HCT116 (cell line): ENCODE measurements at regions not wholly inside any gene's neighbourhood (a gene's known extent, or its start where the extent isn't known, plus 50 kb on each side); places are given as distances from the start of the nearest gene placed in this dataset.

Experiments
- ATAC-seq: fragments of 200-7000 bp; cut with Tn5 transposase; 2 replicates; pipeline ENCODE4 v1.9.1; 2020; ENCODE audit warnings: mild to moderate bottlenecking, moderate library complexity
- BruUV-seq: library from RNA; stranded (reverse); fragments of 400-500 nt; replicated peaks from 2 replicates; lab custom pipeline; 2021; lab: Mats Ljungman, UMichigan
- CTCF ChIA-PET: fragments of 300-600 bp; sonication (Branson Sonifier 250); formaldehyde crosslinking; loops from one replicate; lab custom pipeline; 2021; ENCODE audit warnings: antibody characterized with exemption; lab: Charles Lee
- POLR2A ChIA-PET: fragments of 300-600, 350-600 bp; sonication (Branson Sonifier 250); formaldehyde crosslinking; loops from one replicate; lab custom pipeline; 2021; ENCODE audit warnings: antibody characterized with exemption; lab: Charles Lee
- RAD21 ChIA-PET, 2 experiments: fragments of 300-600 bp; sonication (Branson Sonifier 250); formaldehyde crosslinking; loops; one replicate each; lab custom pipeline; 2023; ENCODE audit warnings: low total read pairs in 2 of 2; ENCODE audit not compliant: uncharacterized antibody in 2 of 2, unreplicated experiment in 2 of 2, low non-redundant PET in 1 of 2; lab: Charles Lee
- DNase-seq: peaks from one replicate; pipeline ENCODE4 v3.0.0-alpha.2; 2010; ENCODE audit warnings: low read depth, low spot score
- H2AFZ ChIP-seq: fragments of 200-600 bp; shearing (Covaris generic), sonication (generic); 2 replicates; pipeline ENCODE4 v1.6.1; 2017; ENCODE audit warnings: low read depth, mixed run types, mixed read lengths, antibody characterized with exemption, low read length; ENCODE audit not compliant: poor library complexity, severe bottlenecking
- H3K27ac ChIP-seq: 2 replicates; pipeline ENCODE4 v1.5.1; 2012; ENCODE audit warnings: low read depth, low read length
- H3K27me3 ChIP-seq: fragments of 200-600 bp; sonication (generic); 2 replicates; pipeline ENCODE4 v1.6.1; 2016; ENCODE audit warnings: mixed run types, low read length, mixed read lengths; ENCODE audit not compliant: insufficient read depth
- H3K36me3 ChIP-seq, 2 experiments: fragments of 200-500 bp in 1 of 2; fragments of 200-600 bp in 1 of 2; sonication (Bioruptor generic) in 1 of 2; sonication (generic) in 1 of 2; 2 replicates each; pipeline versions ENCODE4 v1.5.1 to v1.6.1; 2014 to 2016; ENCODE audit warnings: low read length in 2 of 2, inconsistent platforms in 1 of 2, mixed read lengths in 1 of 2, mixed run types in 1 of 2; ENCODE audit not compliant: insufficient read depth in 2 of 2, control insufficient read depth in 1 of 2
- H3K4me1 ChIP-seq, 2 experiments: fragments of 200-600 bp in 1 of 2; sonication (generic) in 1 of 2; 2 replicates each; pipeline versions ENCODE4 v1.5.1 to v1.6.1; 2012 to 2017; ENCODE audit warnings: low read length in 2 of 2, inconsistent platforms in 1 of 2, mild to moderate bottlenecking in 1 of 2, mixed read lengths in 1 of 2, mixed run types in 1 of 2, moderate library complexity in 1 of 2; ENCODE audit not compliant: insufficient read depth in 2 of 2, control insufficient read depth in 1 of 2
- H3K4me2 ChIP-seq: fragments of 200-600 bp; sonication (generic); 2 replicates; pipeline ENCODE4 v1.6.1; 2017; ENCODE audit warnings: mixed run types, low read length, mixed read lengths
- H3K4me3 ChIP-seq, 2 experiments: fragments of 200-600 bp in 1 of 2; sonication (generic) in 1 of 2; replicated peaks in 1 of 2; 2 replicates each; pipeline ENCODE4 v1.5.1; 2011 to 2016; ENCODE audit warnings: low read length in 2 of 2, control low read depth in 1 of 2, low read depth in 1 of 2, mild to moderate bottlenecking in 1 of 2, mixed read lengths in 1 of 2, mixed run types in 1 of 2
- H3K79me2 ChIP-seq: fragments of 200-600 bp; sonication (generic); 2 replicates; pipeline ENCODE4 v1.6.1; 2017; ENCODE audit warnings: mild to moderate bottlenecking, mixed run types, low read length, moderate library complexity, mixed read lengths; ENCODE audit not compliant: insufficient read depth
- H3K9ac ChIP-seq: fragments of 200-600 bp; sonication (generic); 2 replicates; pipeline ENCODE4 v1.6.1; 2016; ENCODE audit warnings: low read length, mixed read lengths
- H3K9me2 ChIP-seq: fragments of 200-600 bp; sonication (generic), shearing (Covaris generic); 2 replicates; pipeline ENCODE4 v1.6.1; 2017; ENCODE audit warnings: mixed run types, mild to moderate bottlenecking, moderate library complexity; ENCODE audit not compliant: insufficient read depth
- H3K9me3 ChIP-seq, 2 experiments: fragments of 200-500 bp in 1 of 2; fragments of 200-600 bp in 1 of 2; sonication (Bioruptor generic) in 1 of 2; sonication (generic) in 1 of 2; 2 replicates each; pipeline ENCODE4 v1.6.1; 2014 to 2017; ENCODE audit warnings: low read length in 2 of 2, mixed read lengths in 2 of 2, inconsistent platforms in 1 of 2, low read depth in 1 of 2, mild to moderate bottlenecking in 1 of 2, mixed run types in 1 of 2, moderate library complexity in 1 of 2; ENCODE audit not compliant: control insufficient read depth in 1 of 2, insufficient read depth in 1 of 2
- H4K20me1 ChIP-seq: fragments of 200-600 bp; sonication (generic), shearing (Covaris generic); 2 replicates; pipeline ENCODE4 v1.6.1; 2017; ENCODE audit warnings: mixed run types, mild to moderate bottlenecking, moderate library complexity; ENCODE audit not compliant: insufficient read depth
- SIN3A ChIP-seq: IDR thresholded peaks from 2 replicates; pipeline ENCODE4 v1.6.1; 2012; ENCODE audit warnings: low read depth
- ZNF274 ChIP-seq: fragments of 200-500 bp; sonication (Bioruptor generic); IDR thresholded peaks from 2 replicates; pipeline ENCODE4 v1.6.1; 2014; ENCODE audit warnings: mild to moderate bottlenecking, low read depth, low read length, inconsistent platforms
- intact Hi-C: fragments of 100-400 bp; cut with micrococcal nuclease; formaldehyde crosslinking; loops from 2 replicates; pipeline ENCODE4 v1.10.0; 2022
- TF ChIP-seq, protein P1 (sequence below): IDR thresholded peaks from 2 replicates; pipeline ENCODE4 v1.6.1; 2012; ENCODE audit warnings: low read depth
- TF ChIP-seq, protein P2 (sequence below): IDR thresholded peaks from 2 replicates; pipeline ENCODE4 v1.6.1; 2011; ENCODE audit warnings: mild to moderate bottlenecking, low read length, moderate library complexity; ENCODE audit not compliant: insufficient replicate concordance; ENCODE audit errors: extremely low read depth

DNA sequence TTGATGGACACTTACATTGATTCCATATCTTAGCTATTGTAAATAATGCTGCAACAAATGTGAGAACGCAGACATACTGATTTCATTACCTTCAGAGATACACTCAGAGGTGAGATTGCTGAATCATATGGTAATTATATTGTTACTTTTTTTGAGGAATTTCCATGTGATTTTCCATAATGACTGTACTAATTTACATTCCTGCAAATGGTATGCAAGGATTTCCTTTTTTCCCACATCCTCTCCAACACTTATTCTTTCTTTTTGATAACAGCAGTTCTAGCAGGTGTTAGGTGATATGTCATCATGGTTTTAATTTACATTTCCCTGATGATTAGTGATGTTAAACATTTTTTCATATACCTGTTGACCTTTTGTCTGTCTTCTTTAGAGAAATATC, 207.7 kb downstream of the C11orf87 start:
- DNase-seq = no peak

More for the DNA sequence above, 207.7 kb downstream of the C11orf87 start:
- no peak for ATAC-seq
- RAD21 ChIA-PET = no interaction called here
- H3K4me2 ChIP-seq = no peak overlapping the region
- H3K79me2 ChIP-seq = no peaks in the 10 kb centered on the region
- H3K36me3 ChIP-seq = no peaks in the 10 kb centered on the region
- no peaks in the 10 kb centered on the region for H3K4me1 ChIP-seq
- no peak overlapping the region for H3K9ac ChIP-seq
- CTCF ChIA-PET = no interaction called here
- no peaks in the 10 kb centered on the region for H3K27me3 ChIP-seq
- no peaks in the 10 kb centered on the region for H3K9me3 ChIP-seq
- no peak overlapping the region for H3K27ac ChIP-seq
- TF ChIP-seq, protein P1, sequence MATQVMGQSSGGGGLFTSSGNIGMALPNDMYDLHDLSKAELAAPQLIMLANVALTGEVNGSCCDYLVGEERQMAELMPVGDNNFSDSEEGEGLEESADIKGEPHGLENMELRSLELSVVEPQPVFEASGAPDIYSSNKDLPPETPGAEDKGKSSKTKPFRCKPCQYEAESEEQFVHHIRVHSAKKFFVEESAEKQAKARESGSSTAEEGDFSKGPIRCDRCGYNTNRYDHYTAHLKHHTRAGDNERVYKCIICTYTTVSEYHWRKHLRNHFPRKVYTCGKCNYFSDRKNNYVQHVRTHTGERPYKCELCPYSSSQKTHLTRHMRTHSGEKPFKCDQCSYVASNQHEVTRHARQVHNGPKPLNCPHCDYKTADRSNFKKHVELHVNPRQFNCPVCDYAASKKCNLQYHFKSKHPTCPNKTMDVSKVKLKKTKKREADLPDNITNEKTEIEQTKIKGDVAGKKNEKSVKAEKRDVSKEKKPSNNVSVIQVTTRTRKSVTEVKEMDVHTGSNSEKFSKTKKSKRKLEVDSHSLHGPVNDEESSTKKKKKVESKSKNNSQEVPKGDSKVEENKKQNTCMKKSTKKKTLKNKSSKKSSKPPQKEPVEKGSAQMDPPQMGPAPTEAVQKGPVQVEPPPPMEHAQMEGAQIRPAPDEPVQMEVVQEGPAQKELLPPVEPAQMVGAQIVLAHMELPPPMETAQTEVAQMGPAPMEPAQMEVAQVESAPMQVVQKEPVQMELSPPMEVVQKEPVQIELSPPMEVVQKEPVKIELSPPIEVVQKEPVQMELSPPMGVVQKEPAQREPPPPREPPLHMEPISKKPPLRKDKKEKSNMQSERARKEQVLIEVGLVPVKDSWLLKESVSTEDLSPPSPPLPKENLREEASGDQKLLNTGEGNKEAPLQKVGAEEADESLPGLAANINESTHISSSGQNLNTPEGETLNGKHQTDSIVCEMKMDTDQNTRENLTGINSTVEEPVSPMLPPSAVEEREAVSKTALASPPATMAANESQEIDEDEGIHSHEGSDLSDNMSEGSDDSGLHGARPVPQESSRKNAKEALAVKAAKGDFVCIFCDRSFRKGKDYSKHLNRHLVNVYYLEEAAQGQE = no peak
- TF ChIP-seq ZNF274 (no peak), SIN3A (no peak)
- TF ChIP-seq, protein P2, sequence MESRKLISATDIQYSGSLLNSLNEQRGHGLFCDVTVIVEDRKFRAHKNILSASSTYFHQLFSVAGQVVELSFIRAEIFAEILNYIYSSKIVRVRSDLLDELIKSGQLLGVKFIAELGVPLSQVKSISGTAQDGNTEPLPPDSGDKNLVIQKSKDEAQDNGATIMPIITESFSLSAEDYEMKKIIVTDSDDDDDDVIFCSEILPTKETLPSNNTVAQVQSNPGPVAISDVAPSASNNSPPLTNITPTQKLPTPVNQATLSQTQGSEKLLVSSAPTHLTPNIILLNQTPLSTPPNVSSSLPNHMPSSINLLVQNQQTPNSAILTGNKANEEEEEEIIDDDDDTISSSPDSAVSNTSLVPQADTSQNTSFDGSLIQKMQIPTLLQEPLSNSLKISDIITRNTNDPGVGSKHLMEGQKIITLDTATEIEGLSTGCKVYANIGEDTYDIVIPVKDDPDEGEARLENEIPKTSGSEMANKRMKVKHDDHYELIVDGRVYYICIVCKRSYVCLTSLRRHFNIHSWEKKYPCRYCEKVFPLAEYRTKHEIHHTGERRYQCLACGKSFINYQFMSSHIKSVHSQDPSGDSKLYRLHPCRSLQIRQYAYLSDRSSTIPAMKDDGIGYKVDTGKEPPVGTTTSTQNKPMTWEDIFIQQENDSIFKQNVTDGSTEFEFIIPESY = no peak
- TF ChIP-seq, all 23 proteins: peak for 0
- Histone ChIP-seq H4K20me1 (no peaks in the 10 kb centered on the region), H2AFZ (no peak overlapping the region), H3K4me3 (no peak overlapping the region), H3K9me2 (no peaks in the 10 kb centered on the region)
- no TSS peak for BruUV-seq
- intact Hi-C loops = no loop called here
- POLR2A ChIA-PET = no interaction called here
